IPS-18c (cell line): ENCODE measurements at regions not wholly inside any gene's neighbourhood (a gene's known extent, or its start where the extent isn't known, plus 50 kb on each side); places are given as distances from the start of the nearest gene placed in this dataset.

ENCODE experiments used
- H3K4me3 ChIP-seq: 2 replicates; pipeline ENCODE4 v1.7.0; 2013; ENCODE audit warnings: low read depth, mild to moderate bottlenecking, low read length, moderate library complexity; ENCODE audit not compliant: insufficient read depth
- H3K9me3 ChIP-seq: one replicate; pipeline ENCODE4 v1.6.1; 2013; ENCODE audit warnings: mild to moderate bottlenecking, low read length, moderate library complexity; ENCODE audit not compliant: control insufficient read depth, insufficient read depth

- Histone ChIP-seq H3K9me3 (no peaks in the 10 kb centered on the region), H3K4me3 (no peak overlapping the region)
Observed at GRCh38 chr20:40565001-40565681, 123.9 kb downstream of the MAFB start.

- no peaks in the 10 kb centered on the region for H3K9me3 ChIP-seq
Observed at GRCh38 chr20:40563296-40563950, 125.6 kb downstream of the MAFB start.

GRCh38 chr20:40562031-40562430 lies 127.0 kb downstream of the MAFB start:
- H3K9me3 ChIP-seq, result no peaks in the 10 kb centered on the region
- H3K4me3 ChIP-seq, result no peak overlapping the region

More at GRCh38 chr20:40563296-40563950, 125.6 kb downstream of the MAFB start:
- no peak overlapping the region for H3K4me3 ChIP-seq

DNA sequence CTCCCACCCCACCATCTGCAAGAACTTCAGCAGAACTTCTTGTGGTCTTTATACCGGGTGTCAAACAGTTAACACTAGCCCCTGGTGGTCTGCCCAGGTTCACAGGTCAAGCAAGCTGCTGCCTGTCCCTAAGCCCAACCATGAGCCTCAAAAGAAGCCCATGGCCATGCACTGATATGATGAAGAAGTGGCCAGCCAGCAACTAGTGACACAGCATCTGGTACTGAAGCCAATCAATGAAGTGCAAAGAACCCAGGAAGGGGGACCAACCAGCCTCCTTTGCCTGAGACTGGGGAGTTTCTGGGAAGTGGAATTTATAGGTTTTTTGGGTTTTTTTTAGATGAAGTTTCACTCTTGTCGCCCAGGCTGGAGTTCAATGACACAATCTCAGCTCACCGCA lies 127.8 kb downstream of the MAFB start:
- no peak overlapping the region for H3K4me3 ChIP-seq
- no peaks in the 10 kb centered on the region for H3K9me3 ChIP-seq

DNA sequence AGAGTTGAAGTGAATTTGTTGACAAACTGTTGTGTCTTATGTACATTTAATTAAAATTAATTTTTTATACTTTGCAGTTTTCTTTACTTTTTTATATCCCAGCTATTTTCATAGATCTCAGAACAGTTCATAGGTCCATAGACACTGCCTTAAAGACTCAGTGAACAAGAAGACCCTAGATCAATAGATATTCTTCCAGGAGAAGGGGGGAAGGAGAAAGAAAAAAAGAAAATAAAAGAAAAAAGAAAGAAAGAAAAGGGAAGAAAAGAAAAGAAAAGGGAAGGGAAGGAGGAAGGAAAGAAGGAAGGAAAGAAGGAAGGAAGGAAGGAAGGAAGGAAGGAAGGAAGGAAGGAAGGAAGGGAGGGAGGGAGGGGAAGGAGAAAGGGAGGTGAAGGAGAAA lies 130.8 kb downstream of the MAFB start:
- H3K4me3 ChIP-seq, result no peak overlapping the region

DNA sequence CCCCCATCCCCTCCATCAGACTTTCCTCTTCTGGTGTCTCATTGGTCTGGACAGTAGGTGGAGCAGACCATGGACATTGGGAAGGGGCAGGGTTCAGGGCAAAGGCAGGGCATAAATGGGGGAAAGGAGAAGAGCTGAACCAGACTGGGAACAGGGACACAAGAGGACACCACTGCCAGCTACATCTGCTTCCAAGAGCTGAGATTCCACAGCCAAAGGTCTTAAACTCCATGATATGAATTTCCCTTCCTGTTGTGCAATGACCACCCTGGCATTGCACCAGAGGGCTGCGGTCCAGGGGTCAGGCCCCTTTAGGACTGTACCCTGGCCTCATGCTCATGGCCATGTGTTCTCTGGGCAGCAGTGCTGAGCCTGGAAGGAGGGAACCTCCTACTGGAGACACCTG lies 137.9 kb downstream of the MAFB start:
- H3K4me3 ChIP-seq, result no peak overlapping the region
- H3K9me3 ChIP-seq, result peaks cover 7% of the 10 kb centered on the region

More for the DNA sequence above, 130.8 kb downstream of the MAFB start:
- H3K9me3 ChIP-seq, result no peaks in the 10 kb centered on the region

- peaks cover 7% of the 10 kb centered on the region for H3K9me3 ChIP-seq
- H3K4me3 ChIP-seq, result no peak overlapping the region
Observed at GRCh38 chr20:40547483-40548091, 141.4 kb downstream of the MAFB start.

DNA sequence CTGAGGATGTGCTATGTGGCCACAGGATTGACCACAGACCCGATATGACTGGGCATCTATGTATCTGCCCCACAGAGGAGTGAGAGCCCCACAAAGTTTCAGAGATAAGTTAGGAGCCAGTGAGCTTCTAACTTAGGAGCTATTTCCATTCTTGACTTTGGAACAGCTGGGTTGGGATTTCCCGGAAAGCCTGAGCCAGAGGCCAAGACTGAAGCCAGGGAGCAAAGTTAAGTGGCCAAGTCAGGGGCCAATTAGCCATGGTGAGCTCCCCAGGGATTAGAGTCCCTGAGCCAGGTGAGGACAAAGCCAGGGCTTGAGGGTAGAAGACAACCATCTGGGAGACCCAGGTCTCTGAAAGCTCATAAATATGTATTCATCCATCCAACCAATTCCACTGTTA lies 143.6 kb downstream of the MAFB start:
- Histone ChIP-seq H3K9me3 (peaks cover 5% of the 10 kb centered on the region), H3K4me3 (no peak overlapping the region)

DNA sequence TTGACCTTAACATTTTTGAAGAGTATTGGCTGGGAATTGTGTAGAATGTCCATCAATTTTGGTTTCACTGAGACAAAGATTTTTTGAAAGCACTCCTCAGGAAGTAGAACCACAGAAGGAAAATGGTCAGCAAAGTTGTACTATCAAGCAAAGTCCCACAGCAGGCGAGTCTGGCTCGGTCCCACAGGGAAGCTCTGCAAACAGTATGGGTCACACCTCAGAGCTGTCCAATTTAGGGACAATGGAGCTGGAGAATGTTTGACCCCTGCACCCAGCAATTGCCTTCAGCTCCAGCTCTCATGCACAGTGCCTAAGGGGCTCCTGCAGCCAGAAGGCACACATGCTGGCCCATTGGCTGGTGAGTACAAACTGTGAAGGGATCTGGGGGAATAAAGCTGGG lies 147.0 kb downstream of the MAFB start:
- Histone ChIP-seq H3K4me3 (no peak overlapping the region), H3K9me3 (no peaks in the 10 kb centered on the region)

DNA sequence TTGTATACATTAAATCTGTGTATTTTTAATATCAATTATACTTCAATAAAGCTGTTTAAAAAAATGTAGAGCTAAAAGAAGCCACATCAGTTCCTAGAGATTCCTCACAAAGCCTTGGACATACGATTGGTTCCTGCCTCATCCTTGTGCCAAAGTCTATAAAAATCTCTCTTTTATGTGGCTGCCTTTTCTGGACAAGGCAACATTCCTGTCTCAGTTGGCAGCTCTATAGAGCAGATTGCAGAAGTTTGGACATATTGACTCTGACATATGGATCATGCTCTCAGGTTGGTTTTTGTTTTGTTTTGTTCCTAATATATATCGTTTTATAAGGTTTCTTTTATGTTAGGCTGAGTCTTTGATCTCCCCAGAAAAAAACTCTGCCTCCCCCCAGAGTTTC lies 148.9 kb downstream of the MAFB start:
- Histone ChIP-seq H3K9me3 (no peaks in the 10 kb centered on the region), H3K4me3 (no peak overlapping the region)

GRCh38 chr20:40538131-40538530 lies 150.9 kb downstream of the MAFB start:
- H3K9me3 ChIP-seq, result no peaks in the 10 kb centered on the region
- H3K4me3 ChIP-seq, result no peak overlapping the region

- Histone ChIP-seq H3K9me3 (no peaks in the 10 kb centered on the region), H3K4me3 (no peak overlapping the region)
Observed at GRCh38 chr20:40536808-40537207, 152.2 kb downstream of the MAFB start.

DNA sequence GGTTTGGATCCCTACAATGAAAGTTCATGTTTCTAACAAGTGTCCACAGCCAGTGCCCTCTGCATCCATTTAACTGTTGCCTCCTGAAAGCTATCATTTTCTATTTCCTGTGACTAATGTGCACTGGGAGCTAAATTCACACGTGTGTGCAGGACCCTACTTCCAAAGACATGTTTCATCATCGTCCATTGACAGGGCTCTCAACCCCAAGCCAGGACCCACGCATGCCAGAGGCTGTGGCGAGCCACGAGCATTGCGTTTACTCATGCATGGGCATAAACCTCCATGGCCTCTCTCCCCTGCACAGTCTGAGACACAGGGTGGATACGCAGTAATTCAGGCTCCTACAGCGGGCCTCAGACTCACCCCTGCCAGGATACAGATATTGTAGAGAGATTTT lies 153.2 kb downstream of the MAFB start:
- Histone ChIP-seq H3K9me3 (no peaks in the 10 kb centered on the region), H3K4me3 (no peak overlapping the region)

DNA sequence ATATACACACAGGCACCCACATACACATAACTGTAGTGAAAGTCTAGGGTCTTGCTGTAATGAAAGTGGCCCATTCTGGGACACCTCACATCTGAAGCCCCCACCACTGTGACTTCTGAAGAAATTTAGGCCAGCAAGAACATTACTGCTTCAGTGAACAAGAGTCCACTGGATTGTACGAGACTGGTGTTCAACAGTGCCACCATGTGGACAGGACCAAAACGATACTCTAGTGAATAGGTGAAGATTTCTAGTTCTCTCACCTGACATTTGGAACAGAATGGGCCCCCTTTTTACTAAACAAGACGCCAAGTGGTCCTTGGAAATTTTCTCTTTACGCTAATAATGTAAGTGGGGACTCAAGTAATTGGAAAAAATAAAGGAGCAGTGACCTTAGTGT lies 156.9 kb downstream of the MAFB start:
- Histone ChIP-seq H3K9me3 (no peaks in the 10 kb centered on the region), H3K4me3 (no peak overlapping the region)

DNA sequence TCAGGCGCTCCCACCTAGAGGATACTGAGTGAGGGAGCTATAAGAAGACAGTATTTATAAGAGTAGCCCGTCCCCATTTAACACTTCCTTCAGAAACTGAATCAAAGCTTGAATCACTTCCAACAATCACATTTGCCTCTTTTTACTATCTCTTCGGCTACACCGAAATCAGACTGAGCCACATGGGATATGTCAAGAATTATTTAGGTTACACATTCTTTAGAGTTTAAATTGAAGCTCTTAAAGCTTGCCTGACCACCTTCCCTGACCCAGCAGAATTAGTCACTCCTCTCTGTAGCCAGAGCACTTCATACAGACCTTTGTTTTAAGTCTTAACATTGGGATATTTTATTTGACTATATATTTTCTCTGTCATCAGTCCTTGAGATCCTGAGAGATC lies 163.7 kb downstream of the MAFB start:
- Histone ChIP-seq H3K9me3 (no peaks in the 10 kb centered on the region), H3K4me3 (no peak overlapping the region)

DNA sequence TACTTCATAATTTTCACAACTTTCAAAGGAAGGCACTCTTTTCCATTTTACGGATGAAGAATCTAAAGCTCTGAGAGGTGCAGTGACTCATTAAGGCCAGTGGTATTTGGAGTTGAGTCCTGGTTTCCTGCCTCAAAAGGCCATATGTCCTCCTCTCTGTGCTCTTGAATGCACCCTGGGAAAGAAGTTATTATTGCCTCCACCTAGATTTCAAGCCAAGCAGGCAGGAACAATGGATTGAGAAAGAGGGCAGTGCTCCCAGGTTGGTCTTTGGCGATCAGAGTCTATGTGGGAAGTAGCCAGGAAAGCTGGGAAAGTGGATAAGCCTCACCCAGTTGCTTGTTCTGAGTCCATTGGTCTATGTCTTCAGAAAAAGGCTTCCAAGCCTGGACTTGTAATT lies 165.0 kb downstream of the MAFB start:
- no peak overlapping the region for H3K4me3 ChIP-seq

GRCh38 chr20:40522405-40522804 lies 166.6 kb downstream of the MAFB start:
- Histone ChIP-seq H3K4me3 (no peak overlapping the region), H3K9me3 (no peaks in the 10 kb centered on the region)

More for the DNA sequence above, 165.0 kb downstream of the MAFB start:
- no peaks in the 10 kb centered on the region for H3K9me3 ChIP-seq

DNA sequence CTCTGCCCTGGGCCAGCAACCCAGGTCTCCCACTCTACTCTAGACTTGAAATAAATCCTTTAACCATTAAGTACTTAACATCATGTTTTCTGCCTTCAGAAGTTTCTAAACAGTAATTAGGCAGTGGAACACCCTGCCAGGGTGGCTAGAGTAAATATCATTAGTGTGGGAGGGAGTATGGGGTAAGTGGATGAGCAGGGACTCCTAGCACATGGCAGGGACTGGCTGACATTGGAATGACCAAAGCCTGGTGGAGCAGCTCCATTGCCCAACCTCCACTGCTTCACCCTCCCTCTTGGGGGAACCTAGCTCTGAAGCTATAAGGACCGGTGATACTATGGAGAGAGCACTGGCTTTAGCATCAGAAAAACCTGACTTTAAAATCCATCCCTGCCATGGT lies 167.1 kb downstream of the MAFB start:
- Histone ChIP-seq H3K4me3 (no peak overlapping the region), H3K9me3 (no peaks in the 10 kb centered on the region)
